Osteoblast (primary cell): ENCODE measurements at regions not wholly inside any gene's neighbourhood (a gene's known extent, or its start where the extent isn't known, plus 50 kb on each side); places are given as distances from the start of the nearest gene placed in this dataset.

Source experiments
- DNase-seq: peaks from one replicate; pipeline ENCODE4 v3.0.0; 2011; ENCODE audit warnings: low spot score, mixed read lengths; ENCODE audit not compliant: insufficient read length; ENCODE audit errors: missing footprints
- H2AFZ ChIP-seq: 2 replicates; pipeline ENCODE4 v1.6.0; 2011; ENCODE audit warnings: mild to moderate bottlenecking, low read length
- H3K27ac ChIP-seq: 2 replicates; pipeline ENCODE4 v1.5.1; 2011; ENCODE audit warnings: mild to moderate bottlenecking, low read depth, low read length, moderate library complexity
- H3K27me3 ChIP-seq: 2 replicates; pipeline ENCODE4 v1.6.0; 2012; ENCODE audit warnings: mild to moderate bottlenecking, control low read depth, inconsistent platforms, low read length, moderate library complexity; ENCODE audit not compliant: insufficient read depth
- H3K36me3 ChIP-seq: 2 replicates; pipeline ENCODE4 v1.5.1; 2011; ENCODE audit warnings: mild to moderate bottlenecking, low read length, control low read depth, moderate library complexity; ENCODE audit not compliant: insufficient read depth
- H3K4me1 ChIP-seq: 2 replicates; pipeline ENCODE4 v1.5.1; 2011; ENCODE audit warnings: mild to moderate bottlenecking, low read length, control low read depth, moderate library complexity; ENCODE audit not compliant: insufficient read depth
- H3K4me2 ChIP-seq: 2 replicates; pipeline ENCODE4 v1.6.0; 2011; ENCODE audit warnings: mild to moderate bottlenecking, low read length; ENCODE audit not compliant: insufficient read depth
- H3K4me3 ChIP-seq: fragments of 200-600 bp; sonication (generic); 3 replicates; pipeline ENCODE4 v1.5.1; 2012; ENCODE audit warnings: mild to moderate bottlenecking, low read length, inconsistent platforms; ENCODE audit not compliant: insufficient read depth
- H3K79me2 ChIP-seq: 2 replicates; pipeline ENCODE4 v1.6.0; 2012; ENCODE audit warnings: mild to moderate bottlenecking, low read length, control low read depth, inconsistent platforms; ENCODE audit not compliant: insufficient read depth
- H3K9me3 ChIP-seq: 2 replicates; pipeline ENCODE4 v1.5.1; 2011; ENCODE audit warnings: low read depth, low read length, control low read depth
- H4K20me1 ChIP-seq: 2 replicates; pipeline ENCODE4 v1.6.0; 2012; ENCODE audit warnings: mild to moderate bottlenecking, low read length, control low read depth; ENCODE audit not compliant: insufficient read depth
- CTCF ChIP-seq: IDR thresholded peaks from 2 replicates; pipeline ENCODE4 v1.5.1; 2011; ENCODE audit warnings: mild to moderate bottlenecking, low read depth, low read length, moderate library complexity; ENCODE audit errors: extremely low read depth

- H3K4me2 ChIP-seq, result no peak overlapping the region
- H3K79me2 ChIP-seq, result no peaks in the 10 kb centered on the region
- no peaks in the 10 kb centered on the region for H3K36me3 ChIP-seq
- H3K27me3 ChIP-seq, result peaks cover 6% of the 10 kb centered on the region
- no peak overlapping the region for H3K4me3 ChIP-seq
- no peaks in the 10 kb centered on the region for H3K9me3 ChIP-seq
- no peaks in the 10 kb centered on the region for H4K20me1 ChIP-seq
- H3K4me1 ChIP-seq, result no peaks in the 10 kb centered on the region
- DNase-seq, result no peak
- no peak overlapping the region for H3K27ac ChIP-seq
- no peak for TF ChIP-seq CTCF
- H2AFZ ChIP-seq, result no peak overlapping the region
These were observed 365.9 kb downstream of the ZSWIM6 start for GRCh38 chr5:61697809-61698558.

- Histone ChIP-seq H3K27me3 (peaks cover 11% of the 10 kb centered on the region), H3K4me1 (no peaks in the 10 kb centered on the region), H3K4me3 (no peak overlapping the region), H3K79me2 (no peaks in the 10 kb centered on the region), H3K27ac (no peak overlapping the region), H3K4me2 (no peak overlapping the region), H4K20me1 (no peaks in the 10 kb centered on the region), H2AFZ (no peak overlapping the region), H3K36me3 (no peaks in the 10 kb centered on the region), H3K9me3 (no peaks in the 10 kb centered on the region)
- no peak for TF ChIP-seq CTCF
- no peak for DNase-seq
These were observed 370.0 kb downstream of the ZSWIM6 start for GRCh38 chr5:61701877-61702602.

DNA sequence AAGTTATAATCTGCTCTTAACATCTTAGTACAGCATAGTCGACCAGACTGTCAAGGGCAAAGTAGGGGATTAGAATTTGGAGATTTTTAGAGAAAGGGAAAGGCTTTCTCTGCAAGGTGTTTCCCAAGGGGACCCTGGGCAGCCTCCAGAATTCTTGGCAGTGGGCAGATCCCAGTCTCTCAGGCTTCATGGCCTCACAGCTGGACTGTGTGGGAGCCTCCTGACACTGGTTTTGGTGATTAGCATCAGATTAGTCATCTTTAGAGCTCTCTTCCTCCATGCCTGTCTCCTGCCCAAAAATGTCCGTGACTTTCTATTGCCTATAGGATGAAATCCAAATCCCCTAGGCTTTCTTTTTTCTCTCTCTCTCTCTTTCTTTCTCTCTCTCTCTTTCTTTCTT is 370.7 kb downstream of the ZSWIM6 start:
- no peaks in the 10 kb centered on the region for H4K20me1 ChIP-seq
- H3K4me3 ChIP-seq, result no peak overlapping the region
- H2AFZ ChIP-seq, result no peak overlapping the region
- no peaks in the 10 kb centered on the region for H3K9me3 ChIP-seq
- H3K4me2 ChIP-seq, result no peak overlapping the region
- H3K4me1 ChIP-seq, result no peaks in the 10 kb centered on the region
- no peak overlapping the region for H3K27ac ChIP-seq
- H3K36me3 ChIP-seq, result no peaks in the 10 kb centered on the region
- DNase-seq, result peak; percentile 53
- peaks cover 11% of the 10 kb centered on the region for H3K27me3 ChIP-seq
- TF ChIP-seq CTCF, result no peak
- H3K79me2 ChIP-seq, result no peaks in the 10 kb centered on the region

DNA sequence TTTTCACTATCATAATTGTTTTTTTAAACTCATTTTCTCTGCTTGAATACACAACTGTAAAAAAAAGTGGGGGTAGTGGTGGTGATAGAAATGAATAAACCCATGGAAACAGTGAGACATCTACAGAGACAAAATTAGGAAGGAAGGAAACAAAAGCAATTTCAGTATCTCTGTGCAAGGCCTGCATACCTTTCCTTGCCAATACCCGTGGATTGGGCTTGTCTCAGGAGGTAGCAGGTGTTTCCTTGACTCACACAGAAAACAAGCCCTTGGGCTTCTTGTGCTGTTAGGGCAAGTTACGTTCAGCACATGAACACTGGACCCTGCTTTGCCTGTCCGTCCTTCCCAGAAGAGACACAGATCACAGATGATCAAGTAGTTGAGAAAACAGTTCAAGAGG is 372.2 kb downstream of the ZSWIM6 start:
- Histone ChIP-seq H3K27ac (no peak overlapping the region), H4K20me1 (no peaks in the 10 kb centered on the region), H3K79me2 (no peaks in the 10 kb centered on the region), H3K36me3 (no peaks in the 10 kb centered on the region), H2AFZ (no peak overlapping the region), H3K9me3 (no peaks in the 10 kb centered on the region), H3K27me3 (peaks cover 11% of the 10 kb centered on the region), H3K4me3 (no peak overlapping the region), H3K4me2 (no peak overlapping the region), H3K4me1 (no peaks in the 10 kb centered on the region)
- no peak for TF ChIP-seq CTCF
- DNase-seq, result no peak
